ENCODE measurements at regions not wholly inside any gene's neighbourhood (a gene's known extent, or its start where the extent isn't known, plus 50 kb on each side); places are given as distances from the start of the nearest gene placed in this dataset.

GRCh38 chr4:123507376-123507775 is 110.8 kb downstream of the SPRY1 start:
- H3K27ac ChIP-seq = no peak overlapping the region
- TF ChIP-seq ZFX (IDR thresholded peaks at IDR 0.05) = no peak

- no peak for TF ChIP-seq ZFX (IDR thresholded peaks at IDR 0.05)
- TF ChIP-seq CTCF (conservative IDR thresholded peaks at IDR 0.05) = no peak
- H3K27ac ChIP-seq = no peak overlapping the region
Measured at GRCh38 chr4:123510221-123510620, 113.6 kb downstream of the SPRY1 start.

GRCh38 chr4:123510659-123511058 is 114.1 kb downstream of the SPRY1 start:
- H3K27ac ChIP-seq = no peak overlapping the region
- no peak for TF ChIP-seq CTCF (conservative IDR thresholded peaks at IDR 0.05)
- TF ChIP-seq ZFX (IDR thresholded peaks at IDR 0.05) = no peak

- H3K27ac ChIP-seq = no peak overlapping the region
- TF ChIP-seq ZFX (IDR thresholded peaks at IDR 0.05) (no peak), CTCF (conservative IDR thresholded peaks at IDR 0.05) (no peak)
Measured at GRCh38 chr4:123516576-123516975, 120.0 kb downstream of the SPRY1 start.

- H3K27ac ChIP-seq = no peak overlapping the region
- TF ChIP-seq CTCF (conservative IDR thresholded peaks at IDR 0.05) = no peak
- TF ChIP-seq ZFX (IDR thresholded peaks at IDR 0.05) = no peak
Measured at GRCh38 chr4:123517176-123517575, 120.6 kb downstream of the SPRY1 start.

- no peak overlapping the region for H3K27ac ChIP-seq
- TF ChIP-seq ZFX (IDR thresholded peaks at IDR 0.05) (no peak), CTCF (conservative IDR thresholded peaks at IDR 0.05) (no peak)
Measured at GRCh38 chr4:123517971-123518370, 121.4 kb downstream of the SPRY1 start.

- H3K27ac ChIP-seq = no peak overlapping the region
- TF ChIP-seq CTCF (conservative IDR thresholded peaks at IDR 0.05) = no peak
- TF ChIP-seq ZFX (IDR thresholded peaks at IDR 0.05) = no peak
Measured at GRCh38 chr4:123520325-123520724, 123.7 kb downstream of the SPRY1 start.

GRCh38 chr4:123522081-123522480 is 125.5 kb downstream of the SPRY1 start:
- TF ChIP-seq CTCF (conservative IDR thresholded peaks at IDR 0.05) (no peak), ZFX (IDR thresholded peaks at IDR 0.05) (no peak)
- no peak overlapping the region for H3K27ac ChIP-seq
